WERI-Rb-1 (cell line): ENCODE measurements at regions not wholly inside any gene's neighbourhood (a gene's known extent, or its start where the extent isn't known, plus 50 kb on each side); places are given as distances from the start of the nearest gene placed in this dataset.

ENCODE experiments used
- DNase-seq: peaks from one replicate; pipeline ENCODE4 v3.0.0-alpha.2; 2020
- H3K27ac ChIP-seq: fragments of 250-450 bp; sonication (Bioruptor Pico); 2 replicates; pipeline ENCODE4 v1.5.1; 2020; ENCODE audit warnings: mild to moderate bottlenecking, moderate library complexity
- H3K27me3 ChIP-seq: fragments of 250-450 bp; sonication (Bioruptor Pico); 2 replicates; pipeline ENCODE4 v1.5.1; 2021; ENCODE audit warnings: mild to moderate bottlenecking, low read depth, moderate library complexity; ENCODE audit not compliant: insufficient read depth, severe bottlenecking
- H3K36me3 ChIP-seq: fragments of 250-450 bp; sonication (Bioruptor Pico); 2 replicates; pipeline ENCODE4 v1.5.1; 2020; ENCODE audit warnings: mild to moderate bottlenecking, moderate library complexity
- H3K4me3 ChIP-seq: 2 replicates; pipeline ENCODE4 v1.5.1; 2011; ENCODE audit warnings: low read depth, mild to moderate bottlenecking, control low read depth, low read length
- H3K9me3 ChIP-seq: fragments of 250-450 bp; sonication (Bioruptor Pico); 2 replicates; pipeline ENCODE4 v1.5.1; 2021; ENCODE audit warnings: mild to moderate bottlenecking, moderate library complexity; ENCODE audit not compliant: severe bottlenecking
- TF ChIP-seq, protein P1 (sequence below): IDR thresholded peaks from 2 replicates; pipeline ENCODE4 v1.5.1; 2011; ENCODE audit warnings: low read depth, mild to moderate bottlenecking, control low read depth, inconsistent platforms, low read length

DNA sequence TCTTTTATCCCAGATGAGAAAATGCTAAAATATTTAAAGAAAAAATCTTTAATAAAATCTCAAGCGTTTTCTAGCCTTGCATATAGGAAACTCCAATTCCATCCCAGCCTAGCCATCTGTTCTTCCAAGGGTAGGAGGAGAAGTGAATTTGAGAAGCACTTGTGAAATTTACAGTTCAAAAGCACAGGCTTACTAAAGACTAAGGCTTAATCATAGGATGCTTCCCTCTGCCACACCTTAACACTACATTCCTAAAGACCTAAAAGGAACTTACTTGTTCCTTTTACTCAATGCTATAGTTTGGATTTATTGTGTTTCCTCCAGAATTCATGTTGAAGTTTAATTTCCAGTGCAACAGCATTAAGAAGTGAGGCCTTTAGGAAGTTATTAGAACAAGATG is 764.8 kb upstream of the CADM2 start:
- TF ChIP-seq, protein P1, sequence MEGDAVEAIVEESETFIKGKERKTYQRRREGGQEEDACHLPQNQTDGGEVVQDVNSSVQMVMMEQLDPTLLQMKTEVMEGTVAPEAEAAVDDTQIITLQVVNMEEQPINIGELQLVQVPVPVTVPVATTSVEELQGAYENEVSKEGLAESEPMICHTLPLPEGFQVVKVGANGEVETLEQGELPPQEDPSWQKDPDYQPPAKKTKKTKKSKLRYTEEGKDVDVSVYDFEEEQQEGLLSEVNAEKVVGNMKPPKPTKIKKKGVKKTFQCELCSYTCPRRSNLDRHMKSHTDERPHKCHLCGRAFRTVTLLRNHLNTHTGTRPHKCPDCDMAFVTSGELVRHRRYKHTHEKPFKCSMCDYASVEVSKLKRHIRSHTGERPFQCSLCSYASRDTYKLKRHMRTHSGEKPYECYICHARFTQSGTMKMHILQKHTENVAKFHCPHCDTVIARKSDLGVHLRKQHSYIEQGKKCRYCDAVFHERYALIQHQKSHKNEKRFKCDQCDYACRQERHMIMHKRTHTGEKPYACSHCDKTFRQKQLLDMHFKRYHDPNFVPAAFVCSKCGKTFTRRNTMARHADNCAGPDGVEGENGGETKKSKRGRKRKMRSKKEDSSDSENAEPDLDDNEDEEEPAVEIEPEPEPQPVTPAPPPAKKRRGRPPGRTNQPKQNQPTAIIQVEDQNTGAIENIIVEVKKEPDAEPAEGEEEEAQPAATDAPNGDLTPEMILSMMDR, result no peak
- Histone ChIP-seq H3K36me3 (no peaks in the 10 kb centered on the region), H3K27ac (no peak overlapping the region), H3K27me3 (no peaks in the 10 kb centered on the region), H3K9me3 (no peaks in the 10 kb centered on the region), H3K4me3 (no peak overlapping the region)
- DNase-seq, result no peak

DNA sequence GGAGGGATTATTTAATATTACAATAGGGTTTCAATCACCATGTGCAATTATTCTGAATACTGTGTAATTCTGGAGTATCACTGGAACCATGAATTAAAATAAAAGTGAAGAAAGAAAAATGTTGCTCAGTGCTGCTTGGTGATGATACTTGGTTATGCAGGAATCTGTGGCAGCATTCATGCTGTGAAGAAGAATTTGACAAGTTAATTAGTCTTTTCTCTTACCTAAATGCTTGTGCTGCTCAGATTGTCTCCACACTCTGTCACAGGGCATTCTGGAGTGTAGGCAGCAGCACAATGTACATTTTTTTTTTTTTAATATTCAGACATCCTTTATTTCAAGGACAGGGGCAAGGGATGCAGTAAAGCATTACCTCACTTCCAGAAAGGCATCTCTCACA is 749.3 kb upstream of the CADM2 start:
- TF ChIP-seq, protein P1, result no peak
- H3K36me3 ChIP-seq, result no peaks in the 10 kb centered on the region
- H3K27ac ChIP-seq, result no peak overlapping the region
- no peaks in the 10 kb centered on the region for H3K27me3 ChIP-seq
- no peak for DNase-seq
- no peaks in the 10 kb centered on the region for H3K9me3 ChIP-seq
- no peak overlapping the region for H3K4me3 ChIP-seq

DNA sequence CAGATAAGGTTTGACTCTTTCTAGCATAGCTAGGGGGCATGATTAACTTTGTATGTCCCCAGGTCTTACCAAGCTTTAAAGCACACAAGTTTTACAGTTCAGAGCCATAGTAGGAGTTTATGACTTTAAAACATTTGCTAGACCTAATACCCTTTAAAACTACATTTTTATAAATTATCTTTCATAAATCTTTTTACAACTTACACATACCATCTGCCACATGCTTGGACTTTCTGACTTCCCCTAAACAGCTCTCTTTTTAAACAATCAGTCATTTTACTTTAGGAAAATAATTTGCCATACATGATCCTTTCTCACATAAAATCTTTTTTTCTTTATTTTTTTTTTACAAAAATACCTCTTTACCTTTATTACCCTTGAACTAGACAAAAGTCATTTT is 735.3 kb upstream of the CADM2 start:
- H3K27me3 ChIP-seq, result no peaks in the 10 kb centered on the region
- no peak overlapping the region for H3K27ac ChIP-seq
- TF ChIP-seq, protein P1, result no peak
- H3K36me3 ChIP-seq, result no peaks in the 10 kb centered on the region
- DNase-seq, result no peak
- H3K4me3 ChIP-seq, result no peak overlapping the region
- H3K9me3 ChIP-seq, result peaks cover 20% of the 10 kb centered on the region

DNA sequence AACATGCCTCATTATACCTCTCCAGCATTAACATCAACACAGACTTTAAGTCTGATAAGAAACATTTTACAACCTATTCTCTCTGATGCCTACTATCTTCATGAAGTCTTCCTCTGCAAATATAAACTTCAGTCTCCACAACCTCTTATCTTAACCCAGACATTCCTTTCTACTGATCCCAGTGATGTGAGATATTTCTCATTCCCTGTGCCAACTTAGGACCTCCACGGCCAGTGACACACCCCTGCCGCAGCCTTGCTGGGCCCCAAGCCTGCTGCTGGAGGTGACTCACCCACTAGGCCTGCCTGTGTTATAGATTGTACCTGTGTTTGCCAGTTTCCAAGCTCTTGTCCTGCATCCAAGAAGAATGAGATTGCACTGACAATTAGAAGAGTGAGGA is 734.5 kb upstream of the CADM2 start:
- H3K36me3 ChIP-seq, result no peaks in the 10 kb centered on the region
- no peak overlapping the region for H3K4me3 ChIP-seq
- no peak for DNase-seq
- TF ChIP-seq, protein P1, result no peak
- H3K9me3 ChIP-seq, result peaks cover 20% of the 10 kb centered on the region
- no peak overlapping the region for H3K27ac ChIP-seq
- H3K27me3 ChIP-seq, result no peaks in the 10 kb centered on the region

DNA sequence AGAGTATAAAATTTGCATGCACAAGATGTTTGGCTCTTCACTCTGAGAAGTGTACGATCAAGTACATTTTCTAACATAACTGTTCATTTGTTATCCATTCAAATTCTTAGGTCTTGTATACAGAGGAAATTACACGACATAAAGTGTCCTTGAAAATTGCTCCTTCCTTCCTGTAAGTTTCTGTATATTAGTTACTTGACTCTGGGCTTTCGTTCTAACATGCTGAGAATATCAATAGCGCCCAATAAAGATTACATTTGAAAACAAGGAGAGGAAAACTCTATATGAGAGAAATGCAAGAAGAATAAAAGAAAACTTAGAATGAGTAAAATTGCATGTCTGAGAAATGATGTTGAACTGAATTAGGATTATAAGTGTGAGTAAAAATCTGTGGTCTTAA is 722.5 kb upstream of the CADM2 start:
- Histone ChIP-seq H3K9me3 (peaks cover 2% of the 10 kb centered on the region), H3K27ac (no peak overlapping the region), H3K4me3 (no peak overlapping the region), H3K36me3 (no peaks in the 10 kb centered on the region), H3K27me3 (no peaks in the 10 kb centered on the region)
- no peak for DNase-seq
- TF ChIP-seq, protein P1, result no peak

DNA sequence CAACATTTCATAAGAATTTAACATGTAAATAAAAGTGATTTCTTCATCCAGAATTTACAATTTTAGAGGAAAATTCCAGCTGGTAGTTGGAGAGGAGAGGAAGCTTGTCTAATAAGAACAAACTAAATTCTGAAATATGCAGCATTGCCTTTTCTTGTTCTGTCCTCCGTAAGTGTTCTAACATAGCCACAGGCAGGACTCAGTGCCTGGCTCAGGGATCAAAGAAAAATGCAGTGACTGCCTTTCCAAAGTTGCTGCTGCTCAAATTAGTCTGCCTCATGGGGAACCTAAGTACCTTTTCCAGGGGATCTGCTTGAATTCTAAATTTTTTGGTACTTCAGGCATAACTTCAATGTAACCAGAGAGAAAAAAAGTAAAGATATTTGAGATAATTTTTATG is 713.0 kb upstream of the CADM2 start:
- no peaks in the 10 kb centered on the region for H3K36me3 ChIP-seq
- peaks cover 3% of the 10 kb centered on the region for H3K9me3 ChIP-seq
- H3K27me3 ChIP-seq, result no peaks in the 10 kb centered on the region
- H3K4me3 ChIP-seq, result no peak overlapping the region
- TF ChIP-seq, protein P1, result no peak
- H3K27ac ChIP-seq, result no peak overlapping the region
- DNase-seq, result no peak
